OCI-LY1 (cell line): ENCODE measurements at regions not wholly inside any gene's neighbourhood (a gene's known extent, or its start where the extent isn't known, plus 50 kb on each side); places are given as distances from the start of the nearest gene placed in this dataset.

Experiments
- H2AFZ ChIP-seq: fragments of 200-600 bp; sonication (generic), shearing (Covaris generic); 2 replicates; pipeline ENCODE4 v1.6.0; 2014; ENCODE audit warnings: antibody characterized with exemption, mild to moderate bottlenecking, low read length
- H3F3A ChIP-seq: fragments of 200-600 bp; sonication (generic), shearing (Covaris generic); 2 replicates; pipeline ENCODE4 v1.6.0; 2014; ENCODE audit warnings: mild to moderate bottlenecking, antibody characterized with exemption, low read length, moderate library complexity; ENCODE audit not compliant: insufficient read depth
- H3K27ac ChIP-seq: fragments of 200-600 bp; sonication (generic); 2 replicates; pipeline ENCODE4 v1.5.1; 2014; ENCODE audit warnings: low read length, mixed run types, mild to moderate bottlenecking, low read depth; ENCODE audit not compliant: poor library complexity, severe bottlenecking
- H3K27me3 ChIP-seq: fragments of 200-600 bp; sonication (generic); 2 replicates; pipeline ENCODE4 v1.6.0; 2014; ENCODE audit warnings: antibody characterized with exemption, mild to moderate bottlenecking, low read length, moderate library complexity; ENCODE audit not compliant: insufficient read depth
- H3K36me3 ChIP-seq: fragments of 200-600 bp; sonication (generic); 2 replicates; pipeline ENCODE4 v1.6.1; 2014; ENCODE audit warnings: mild to moderate bottlenecking, antibody characterized with exemption, low read length, moderate library complexity, mixed read lengths; ENCODE audit not compliant: insufficient read depth
- H3K4me1 ChIP-seq: fragments of 200-600 bp; sonication (generic); 2 replicates; pipeline ENCODE4 v1.5.1; 2014; ENCODE audit warnings: mild to moderate bottlenecking, low read length, moderate library complexity; ENCODE audit not compliant: insufficient read depth, severe bottlenecking
- H3K4me2 ChIP-seq: fragments of 200-600 bp; sonication (generic), shearing (Covaris generic); 2 replicates; pipeline ENCODE4 v1.6.1; 2014; ENCODE audit warnings: low read length
- H3K4me3 ChIP-seq: fragments of 200-600 bp; sonication (generic); 2 replicates; pipeline ENCODE4 v1.5.1; 2014; ENCODE audit warnings: low read length, low read depth, mild to moderate bottlenecking, mixed read lengths; ENCODE audit not compliant: poor library complexity, severe bottlenecking
- H3K79me2 ChIP-seq: fragments of 200-600 bp; shearing (Covaris generic); 2 replicates; pipeline ENCODE4 v1.6.1; 2016; ENCODE audit warnings: mixed run types, low read length, mixed read lengths; ENCODE audit not compliant: insufficient read depth
- H3K9ac ChIP-seq: fragments of 200-600 bp; sonication (generic), shearing (Covaris generic); 2 replicates; pipeline ENCODE4 v1.6.1; 2014; ENCODE audit warnings: mild to moderate bottlenecking, low read length, mixed read lengths
- H3K9me2 ChIP-seq: fragments of 200-600 bp; sonication (generic), shearing (Covaris generic); 2 replicates; pipeline ENCODE4 v1.6.1; 2014; ENCODE audit warnings: low read depth, mild to moderate bottlenecking, low read length, mixed read lengths
- H3K9me3 ChIP-seq: fragments of 200-600 bp; shearing (Covaris generic); 2 replicates; pipeline ENCODE4 v1.6.1; 2014; ENCODE audit warnings: low read length, mixed read lengths
- H4K20me1 ChIP-seq: fragments of 200-600 bp; sonication (generic), shearing (Covaris generic); 2 replicates; pipeline ENCODE4 v1.6.0; 2016; ENCODE audit warnings: mild to moderate bottlenecking, low read length; ENCODE audit not compliant: insufficient read depth
- EZH2 ChIP-seq: fragments of 200-600 bp; sonication (generic), shearing (Covaris generic); IDR thresholded peaks from 2 replicates; pipeline ENCODE4 v1.8.0; 2017; ENCODE audit warnings: borderline replicate concordance, mixed run types, mild to moderate bottlenecking, antibody characterized with exemption, low read length, moderate library complexity, mixed read lengths
- TF ChIP-seq, protein P1 (sequence below): fragments of 200-600 bp; sonication (generic), shearing (Covaris generic); IDR thresholded peaks from 2 replicates; pipeline ENCODE4 v1.5.1; 2017; ENCODE audit warnings: mild to moderate bottlenecking, antibody characterized with exemption, low read length, moderate library complexity, mixed read lengths

DNA sequence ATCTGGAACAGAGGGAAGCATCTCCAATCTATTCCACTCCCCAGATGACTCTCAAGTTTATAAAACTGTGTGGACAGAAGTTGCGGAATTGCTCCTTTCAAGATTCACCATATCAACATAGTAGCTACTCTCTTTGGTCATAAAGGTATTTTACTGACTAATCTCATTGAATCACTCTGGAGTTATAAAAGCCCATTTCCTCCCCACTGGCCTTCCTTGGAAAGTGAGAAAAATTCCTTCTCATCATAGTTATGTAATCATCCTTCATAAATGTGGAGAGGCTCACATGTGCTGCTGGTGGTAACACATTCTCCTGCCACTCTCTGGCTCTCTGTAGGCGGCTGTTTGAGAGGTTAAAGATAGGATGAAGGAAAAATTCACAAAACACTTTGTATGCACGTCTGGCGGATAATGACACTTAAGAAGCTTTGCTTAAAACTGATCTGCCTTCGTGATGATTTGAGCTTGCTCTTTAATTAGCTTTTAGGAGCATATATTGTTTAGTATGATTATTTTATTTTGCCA is 1034.0 kb upstream of the EEF2KMT start:
- H3K9me3 ChIP-seq = no peaks in the 10 kb centered on the region
- no peak overlapping the region for H3K4me2 ChIP-seq
- TF ChIP-seq EZH2 = no peak
- TF ChIP-seq, protein P1, sequence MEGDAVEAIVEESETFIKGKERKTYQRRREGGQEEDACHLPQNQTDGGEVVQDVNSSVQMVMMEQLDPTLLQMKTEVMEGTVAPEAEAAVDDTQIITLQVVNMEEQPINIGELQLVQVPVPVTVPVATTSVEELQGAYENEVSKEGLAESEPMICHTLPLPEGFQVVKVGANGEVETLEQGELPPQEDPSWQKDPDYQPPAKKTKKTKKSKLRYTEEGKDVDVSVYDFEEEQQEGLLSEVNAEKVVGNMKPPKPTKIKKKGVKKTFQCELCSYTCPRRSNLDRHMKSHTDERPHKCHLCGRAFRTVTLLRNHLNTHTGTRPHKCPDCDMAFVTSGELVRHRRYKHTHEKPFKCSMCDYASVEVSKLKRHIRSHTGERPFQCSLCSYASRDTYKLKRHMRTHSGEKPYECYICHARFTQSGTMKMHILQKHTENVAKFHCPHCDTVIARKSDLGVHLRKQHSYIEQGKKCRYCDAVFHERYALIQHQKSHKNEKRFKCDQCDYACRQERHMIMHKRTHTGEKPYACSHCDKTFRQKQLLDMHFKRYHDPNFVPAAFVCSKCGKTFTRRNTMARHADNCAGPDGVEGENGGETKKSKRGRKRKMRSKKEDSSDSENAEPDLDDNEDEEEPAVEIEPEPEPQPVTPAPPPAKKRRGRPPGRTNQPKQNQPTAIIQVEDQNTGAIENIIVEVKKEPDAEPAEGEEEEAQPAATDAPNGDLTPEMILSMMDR = no peak
- H3K27me3 ChIP-seq = no peaks in the 10 kb centered on the region
- H3K36me3 ChIP-seq = no peaks in the 10 kb centered on the region
- H3K4me3 ChIP-seq = no peak overlapping the region
- H2AFZ ChIP-seq = no peak overlapping the region
- no peaks in the 10 kb centered on the region for H3F3A ChIP-seq
- no peaks in the 10 kb centered on the region for H3K79me2 ChIP-seq
- H4K20me1 ChIP-seq = no peaks in the 10 kb centered on the region
- H3K9ac ChIP-seq = no peak overlapping the region
- H3K4me1 ChIP-seq = no peaks in the 10 kb centered on the region
- H3K9me2 ChIP-seq = no peaks in the 10 kb centered on the region
- H3K27ac ChIP-seq = no peak overlapping the region

- TF ChIP-seq, protein P1 = no peak
- no peak for TF ChIP-seq EZH2
- Histone ChIP-seq H3F3A (no peaks in the 10 kb centered on the region), H3K27ac (no peak overlapping the region), H3K9ac (no peak overlapping the region), H3K9me3 (no peaks in the 10 kb centered on the region), H3K4me1 (no peaks in the 10 kb centered on the region), H2AFZ (no peak overlapping the region), H3K4me2 (no peak overlapping the region), H3K9me2 (no peaks in the 10 kb centered on the region), H4K20me1 (no peaks in the 10 kb centered on the region), H3K27me3 (no peaks in the 10 kb centered on the region), H3K36me3 (no peaks in the 10 kb centered on the region), H3K4me3 (no peak overlapping the region), H3K79me2 (no peaks in the 10 kb centered on the region)
Observed at GRCh38 chr16:6125483-6126259, 1028.1 kb upstream of the EEF2KMT start.

GRCh38 chr16:6124136-6124535 is 1026.5 kb upstream of the EEF2KMT start:
- H2AFZ ChIP-seq = no peak overlapping the region

More at GRCh38 chr16:6124136-6124535, 1026.5 kb upstream of the EEF2KMT start:
- Histone ChIP-seq H3K4me2 (no peak overlapping the region), H3K79me2 (no peaks in the 10 kb centered on the region), H3K9me3 (no peaks in the 10 kb centered on the region), H3K36me3 (no peaks in the 10 kb centered on the region), H4K20me1 (no peaks in the 10 kb centered on the region), H3K27me3 (no peaks in the 10 kb centered on the region), H3K9ac (no peak overlapping the region), H3K4me1 (no peaks in the 10 kb centered on the region), H3K4me3 (no peak overlapping the region), H3K27ac (no peak overlapping the region), H3K9me2 (no peaks in the 10 kb centered on the region), H3F3A (no peaks in the 10 kb centered on the region)
- TF ChIP-seq EZH2 = no peak
- TF ChIP-seq, protein P1 = no peak
